Islet of Langerhans (tissue), 1 donor: ENCODE measurements at regions not wholly inside any gene's neighbourhood (a gene's known extent, or its start where the extent isn't known, plus 50 kb on each side); places are given as distances from the start of the nearest gene placed in this dataset.

Source experiments
- FAIRE-seq: peaks from one replicate; lab custom pipeline; 2011; peaks lifted over from hg19 to GRCh38; lab: Jason Lieb, UNC

- FAIRE-seq = no peak
These were observed 135.4 kb downstream of the SLITRK6 start for GRCh38 chr13:85663856-85664255.

- FAIRE-seq = no peak
These were observed 137.0 kb downstream of the SLITRK6 start for GRCh38 chr13:85662186-85662585.

- no peak for FAIRE-seq
These were observed 137.5 kb downstream of the SLITRK6 start for GRCh38 chr13:85661675-85662074.

GRCh38 chr13:85659493-85659892, 139.7 kb downstream of the SLITRK6 start:
- no peak for FAIRE-seq

GRCh38 chr13:85657942-85658341, 141.3 kb downstream of the SLITRK6 start:
- no peak for FAIRE-seq

GRCh38 chr13:85655040-85655439, 144.2 kb downstream of the SLITRK6 start:
- no peak for FAIRE-seq

- no peak for FAIRE-seq
These were observed 145.0 kb downstream of the SLITRK6 start for GRCh38 chr13:85654227-85654626.

GRCh38 chr13:85653681-85654080, 145.5 kb downstream of the SLITRK6 start:
- no peak for FAIRE-seq

GRCh38 chr13:85652491-85652890, 146.7 kb downstream of the SLITRK6 start:
- FAIRE-seq = no peak

- FAIRE-seq = no peak
These were observed 147.8 kb downstream of the SLITRK6 start for GRCh38 chr13:85651440-85651839.

GRCh38 chr13:85650613-85651012, 148.6 kb downstream of the SLITRK6 start:
- no peak for FAIRE-seq

- no peak for FAIRE-seq
These were observed 158.5 kb downstream of the SLITRK6 start for GRCh38 chr13:85640727-85641126.

- FAIRE-seq = no peak
These were observed 160.3 kb downstream of the SLITRK6 start for GRCh38 chr13:85638815-85639393.

GRCh38 chr13:85638265-85638664, 161.0 kb downstream of the SLITRK6 start:
- no peak for FAIRE-seq

GRCh38 chr13:85632526-85633195, 166.6 kb downstream of the SLITRK6 start:
- FAIRE-seq = no peak

- FAIRE-seq = no peak
These were observed 167.4 kb downstream of the SLITRK6 start for GRCh38 chr13:85631801-85632200.

- no peak for FAIRE-seq
These were observed 172.6 kb downstream of the SLITRK6 start for GRCh38 chr13:85626603-85627002.

GRCh38 chr13:85619321-85619720, 179.9 kb downstream of the SLITRK6 start:
- no peak for FAIRE-seq

GRCh38 chr13:85618521-85618920, 180.7 kb downstream of the SLITRK6 start:
- no peak for FAIRE-seq

- no peak for FAIRE-seq
These were observed 182.9 kb downstream of the SLITRK6 start for GRCh38 chr13:85616275-85616674.

GRCh38 chr13:85615031-85615430, 184.2 kb downstream of the SLITRK6 start:
- FAIRE-seq = no peak

GRCh38 chr13:85610024-85610423, 189.2 kb downstream of the SLITRK6 start:
- FAIRE-seq = no peak

- FAIRE-seq = no peak
These were observed 190.9 kb downstream of the SLITRK6 start for GRCh38 chr13:85608255-85608829.

GRCh38 chr13:85603735-85604134, 195.5 kb downstream of the SLITRK6 start:
- FAIRE-seq = no peak
